GM21423 (cell line): ENCODE measurements at regions not wholly inside any gene's neighbourhood (a gene's known extent, or its start where the extent isn't known, plus 50 kb on each side); places are given as distances from the start of the nearest gene placed in this dataset.
"Not testable (repeated sequence)": the region's sequence is repeated elsewhere in the genome, so short reads cannot be mapped to it uniquely, and the experiment has no call there.

ENCODE experiments used
- ATAC-seq: cut with Tn5 transposase; IDR thresholded peaks from one replicate; pipeline ENCODE4 v1.9.1; 2021; ENCODE audit warnings: mild to moderate bottlenecking, moderate library complexity; ENCODE audit not compliant: unreplicated experiment

GRCh38 chr6:167661552-167662044 is 165.1 kb upstream of the AFDN start:
- ATAC-seq: no peak

DNA sequence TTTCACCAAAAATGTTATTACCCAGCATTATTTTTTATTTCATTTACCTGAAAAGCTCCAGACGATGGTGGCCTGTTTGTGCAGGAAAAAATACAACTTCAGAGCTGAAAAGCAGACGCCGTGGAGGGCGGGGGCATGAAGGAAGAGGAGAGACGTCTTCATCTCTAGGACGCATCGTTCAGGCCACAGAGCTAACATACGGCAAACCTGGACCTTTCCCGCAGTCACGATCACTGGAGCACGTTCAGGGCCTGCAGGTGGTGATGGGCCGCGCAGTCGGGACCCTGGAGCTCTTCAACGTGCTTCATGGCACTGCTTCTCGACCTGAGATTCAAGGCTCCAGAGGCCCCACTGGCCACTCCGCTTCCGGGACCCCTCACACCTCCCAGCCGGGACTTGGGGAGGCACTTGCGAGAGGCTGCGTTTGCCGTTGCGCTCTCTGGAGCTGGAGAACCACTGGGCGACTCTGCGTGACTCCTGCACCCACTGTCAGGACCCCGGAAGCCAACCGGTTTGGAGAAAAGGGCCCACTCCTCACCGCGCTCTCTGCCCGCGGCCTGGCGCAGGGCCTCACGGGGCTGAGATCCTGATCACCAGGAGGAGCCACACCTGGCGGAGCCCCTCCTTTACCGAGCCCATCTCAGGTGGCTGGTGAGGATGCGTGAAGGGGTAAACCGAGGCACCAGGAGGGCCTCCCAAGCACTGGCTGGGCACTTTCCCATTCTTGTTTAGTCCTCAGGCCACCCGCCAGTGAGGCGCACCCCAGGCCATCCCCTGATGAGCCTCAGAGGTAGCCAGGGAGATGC is 164.4 kb upstream of the AFDN start:
- no peak for ATAC-seq

GRCh38 chr6:167662881-167663205 is 163.9 kb upstream of the AFDN start:
- no peak for ATAC-seq

- no peak for ATAC-seq
These were observed 163.4 kb upstream of the AFDN start for GRCh38 chr6:167663316-167663715.

DNA sequence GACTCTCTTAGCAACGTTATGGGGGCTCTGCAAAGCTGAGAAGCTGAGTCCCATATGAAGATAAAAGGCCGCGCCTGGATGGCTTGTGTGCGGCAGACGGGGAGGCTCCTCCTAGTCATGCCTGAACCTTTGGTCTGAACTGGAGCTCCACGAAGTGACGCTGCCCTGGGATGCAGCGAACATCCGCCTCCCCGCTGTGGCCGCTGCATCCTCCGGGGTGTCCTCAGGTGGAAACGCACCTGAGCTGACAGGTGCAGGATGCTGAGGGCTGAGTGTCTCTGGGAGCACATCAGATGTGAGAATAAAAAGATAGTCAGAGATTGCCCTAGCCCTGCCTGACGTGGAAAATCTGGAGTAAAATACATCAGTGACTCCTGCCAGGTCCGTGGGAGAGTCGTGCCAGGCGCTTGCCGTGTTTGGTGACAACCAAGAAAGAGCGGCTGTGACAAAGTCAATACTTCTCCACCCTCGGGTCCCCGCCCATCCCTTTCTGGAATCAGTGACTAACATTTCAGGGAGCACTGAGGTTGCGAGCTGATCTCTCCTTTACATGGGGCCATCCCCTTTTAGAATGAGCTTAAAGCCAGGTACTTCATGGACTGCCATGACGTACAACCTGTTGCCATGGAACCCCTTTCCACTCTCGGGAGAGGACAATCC is 162.8 kb upstream of the AFDN start:
- no peak for ATAC-seq

GRCh38 chr6:167664678-167665660 is 161.7 kb upstream of the AFDN start:
- ATAC-seq: no peak

- ATAC-seq: no peak
These were observed 160.9 kb upstream of the AFDN start for GRCh38 chr6:167665698-167666330.

DNA sequence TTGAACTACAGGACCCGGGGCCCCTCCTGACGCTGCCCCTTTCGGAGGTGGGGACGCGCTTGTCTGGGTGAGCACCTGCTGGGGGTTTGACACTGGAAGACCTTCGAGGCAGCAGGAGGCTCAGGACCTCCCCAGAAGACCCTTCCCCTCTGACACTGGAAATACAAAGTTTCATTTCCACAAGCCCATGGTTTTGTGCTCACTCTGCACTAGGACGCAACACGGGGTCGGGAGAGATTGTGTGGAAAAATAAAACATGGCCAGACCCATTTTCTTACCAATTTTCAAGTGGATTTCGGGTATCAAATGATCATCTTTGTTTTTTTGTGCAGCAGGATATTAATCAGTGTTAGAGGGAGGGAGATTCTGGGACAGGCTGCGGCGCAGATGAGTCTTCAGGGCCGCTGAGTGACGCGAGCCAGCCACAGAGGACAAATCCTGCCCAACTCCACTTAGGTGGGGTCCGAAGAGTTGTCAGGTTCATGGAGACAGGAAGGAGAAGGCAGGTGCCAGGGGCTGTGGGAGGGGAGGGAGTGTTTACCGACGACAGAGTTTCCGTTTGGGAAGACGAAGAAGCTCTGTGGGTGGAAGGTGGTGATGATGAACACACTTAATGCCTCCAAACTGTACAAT is 160.0 kb upstream of the AFDN start:
- ATAC-seq: no peak

DNA sequence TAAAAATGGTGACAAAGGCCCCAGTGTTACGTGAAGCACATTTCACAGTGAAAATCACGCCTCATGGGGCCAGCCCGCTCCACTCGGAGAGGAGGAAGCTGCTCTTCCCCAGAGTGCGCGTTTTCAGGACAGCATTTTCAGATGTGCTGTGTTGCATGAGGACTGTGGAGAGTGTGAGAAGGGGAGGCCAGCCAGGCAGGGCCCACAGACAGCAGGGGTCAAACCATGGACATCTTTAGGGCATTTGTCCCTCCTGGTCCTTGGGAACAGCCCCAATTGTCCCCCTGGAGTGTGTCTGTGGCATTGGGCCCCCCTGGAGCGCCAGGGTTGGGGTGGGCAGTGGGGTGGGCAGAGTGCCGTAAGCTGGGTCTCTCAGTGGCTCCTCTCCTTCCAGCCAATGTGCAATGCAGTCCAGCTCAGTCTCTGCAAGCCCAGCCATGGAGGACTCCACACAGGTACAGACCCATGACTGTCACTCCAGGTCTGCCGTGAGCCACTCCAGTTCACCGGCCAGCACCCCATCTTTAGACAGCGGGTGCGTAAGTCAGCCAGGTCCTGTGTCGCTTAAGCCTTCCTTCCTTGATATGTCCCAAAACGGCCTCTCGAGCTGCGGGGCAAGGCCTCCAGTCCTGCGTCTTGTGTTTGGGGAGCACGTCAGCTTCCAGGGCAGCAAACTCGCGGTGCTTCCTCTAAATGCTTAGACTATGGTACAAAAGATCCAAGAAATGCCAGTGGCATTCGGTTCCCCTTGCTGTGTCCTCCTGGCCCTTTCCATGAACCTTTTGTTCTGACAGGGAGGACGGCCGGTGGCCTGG is 159.3 kb upstream of the AFDN start:
- no peak for ATAC-seq

DNA sequence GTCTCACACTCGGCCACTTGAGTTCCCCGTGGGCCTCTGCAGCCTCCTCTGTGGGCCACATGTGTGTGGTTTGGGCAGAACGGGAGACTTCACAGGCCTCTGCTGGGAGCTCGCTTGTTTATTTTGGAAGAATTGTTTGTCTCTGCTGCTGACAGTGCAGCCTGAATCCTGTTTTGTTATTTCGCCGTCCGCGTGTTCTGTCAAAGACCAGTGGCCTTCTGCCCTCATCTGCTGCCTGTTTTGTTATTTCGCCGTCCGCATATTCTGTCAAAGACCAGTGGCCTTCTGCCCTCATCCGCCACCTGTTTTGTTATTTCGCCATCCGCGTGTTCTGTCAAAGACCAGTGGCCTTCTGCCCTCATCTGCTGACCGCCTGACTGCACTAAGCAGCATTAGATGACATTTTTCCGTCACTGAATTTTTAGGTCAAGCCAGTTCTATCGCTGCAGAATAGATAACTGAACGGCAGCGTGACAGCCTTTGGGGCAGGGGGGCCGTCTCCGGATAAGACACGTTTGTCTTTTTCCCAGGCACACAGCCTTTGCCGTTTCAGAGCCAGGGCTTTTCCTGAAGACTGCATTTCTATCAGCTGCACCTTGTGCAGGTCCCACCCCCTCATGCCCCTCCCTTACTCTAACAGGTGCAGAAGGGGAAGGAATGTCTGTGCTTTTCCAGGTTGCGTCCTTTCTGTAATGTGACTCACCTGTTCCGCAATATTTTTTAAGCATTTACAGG is 158.5 kb upstream of the AFDN start:
- ATAC-seq: no peak

DNA sequence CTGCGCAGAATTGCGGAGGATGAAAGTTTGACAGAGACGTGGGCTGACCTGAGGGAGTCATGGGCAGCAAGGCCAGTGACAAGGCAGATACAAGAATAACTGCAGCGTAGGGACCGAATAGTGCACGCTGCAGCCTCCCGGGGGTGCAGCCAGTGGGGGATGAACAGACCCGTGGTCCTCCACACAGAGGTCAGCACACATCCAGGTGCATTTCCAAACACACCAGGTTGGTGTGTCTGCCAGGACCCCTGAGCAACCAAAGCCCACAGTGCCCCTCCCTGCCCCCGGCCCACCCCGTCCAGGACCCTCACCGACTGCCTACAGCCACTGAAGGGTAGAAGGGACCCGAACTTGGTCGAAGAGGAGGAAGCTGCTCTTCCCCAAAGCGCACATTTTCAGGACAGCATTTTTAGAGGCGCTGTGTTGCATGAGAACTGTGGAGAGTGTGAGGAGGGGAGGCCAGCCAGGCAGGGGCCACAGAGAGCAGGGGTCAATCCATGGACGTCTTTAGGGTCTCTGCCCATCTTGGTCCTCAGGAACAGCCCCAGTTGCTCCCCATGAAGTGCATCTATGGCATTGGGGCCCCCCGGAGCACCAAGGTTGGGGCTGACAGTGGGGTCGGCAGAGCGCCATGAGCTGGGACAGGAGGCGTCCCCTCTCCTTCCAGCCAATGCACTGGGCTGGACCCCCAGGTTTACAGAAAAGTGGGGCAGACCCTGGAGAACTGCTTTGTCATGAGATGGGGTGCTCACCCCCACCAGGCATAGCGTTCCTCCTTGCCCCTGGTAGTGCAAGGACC is 157.8 kb upstream of the AFDN start:
- no peak for ATAC-seq

DNA sequence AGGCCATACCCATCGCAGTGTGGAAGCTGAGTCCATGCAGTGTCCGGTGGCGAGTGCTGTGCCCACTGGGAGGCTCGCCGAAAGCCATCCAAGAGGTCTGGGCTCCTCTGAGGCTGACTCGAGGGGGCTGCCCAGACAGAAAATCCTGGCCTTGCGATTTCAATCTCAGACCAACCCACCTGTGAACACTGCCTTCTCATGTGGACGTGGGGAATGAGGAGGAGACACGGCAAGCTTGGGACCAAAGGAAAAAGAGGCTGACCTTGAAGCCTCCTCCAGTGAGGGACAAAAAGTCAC is 157.2 kb upstream of the AFDN start:
- ATAC-seq: no peak

DNA sequence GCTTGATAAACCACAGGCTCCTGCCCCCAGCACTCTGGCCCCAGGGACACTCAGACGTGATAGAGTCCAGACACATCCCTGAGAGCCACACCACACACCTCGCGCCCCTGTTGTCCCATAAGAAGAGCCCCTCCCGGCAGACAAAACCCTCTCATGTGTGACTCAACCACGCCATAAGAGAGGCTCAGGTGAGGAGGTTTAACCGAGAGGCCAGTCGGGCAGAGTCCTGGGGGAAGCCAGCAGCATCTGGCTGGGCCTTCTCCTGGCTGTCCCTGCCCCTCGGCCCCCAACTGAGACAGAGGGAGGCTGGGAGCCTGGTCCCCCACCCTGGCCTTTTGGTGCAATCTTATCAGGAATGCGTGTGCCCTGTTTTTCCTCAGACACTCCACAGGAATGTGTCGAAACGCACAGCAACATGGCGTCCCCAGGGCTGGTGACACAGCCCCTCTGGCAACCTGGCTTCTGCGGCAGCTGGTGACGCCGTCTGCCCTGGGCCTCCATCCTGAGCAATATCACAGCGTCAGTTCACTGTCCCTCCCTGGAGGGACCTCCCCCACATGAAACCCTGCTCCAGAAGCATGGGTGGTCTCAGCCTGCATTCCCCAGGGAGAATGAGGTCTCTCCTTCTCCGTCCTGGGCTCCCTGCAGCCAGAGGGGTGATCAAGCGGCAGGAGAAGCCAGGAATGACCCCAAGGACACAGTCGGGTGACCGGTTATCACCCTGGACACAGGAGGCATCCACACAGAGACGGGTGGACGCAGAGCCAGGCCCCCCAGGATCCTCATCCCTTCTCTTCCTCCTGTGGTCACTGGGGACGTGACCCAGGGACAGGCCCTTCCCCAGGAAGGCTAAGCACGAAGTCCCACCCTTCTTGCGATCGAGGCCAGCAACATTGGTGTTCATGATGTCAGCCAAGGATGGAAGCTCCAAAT is 156.6 kb upstream of the AFDN start:
- ATAC-seq: no peak

- no peak for ATAC-seq
These were observed 155.8 kb upstream of the AFDN start for GRCh38 chr6:167670938-167671338.

GRCh38 chr6:167671379-167671976 is 155.2 kb upstream of the AFDN start:
- ATAC-seq: not testable (repeated sequence)

GRCh38 chr6:167671977-167672687 is 154.6 kb upstream of the AFDN start:
- no peak for ATAC-seq
